KMS-11 (cell line): ENCODE measurements at regions not wholly inside any gene's neighbourhood (a gene's known extent, or its start where the extent isn't known, plus 50 kb on each side); places are given as distances from the start of the nearest gene placed in this dataset.

Experiments used
- H2AFZ ChIP-seq: fragments of 200-600 bp; sonication (generic); 2 replicates; pipeline ENCODE4 v1.6.1; 2016; ENCODE audit warnings: antibody characterized with exemption, mixed run types, low read depth
- H3K27ac ChIP-seq: fragments of 200-600 bp; sonication (generic); 2 replicates; pipeline ENCODE4 v1.6.1; 2016; ENCODE audit warnings: mild to moderate bottlenecking, mixed run types
- H3K27me3 ChIP-seq: fragments of 200-600 bp; sonication (generic); 2 replicates; pipeline ENCODE4 v1.6.1; 2017; ENCODE audit warnings: mild to moderate bottlenecking, low read depth, mixed run types, moderate library complexity; ENCODE audit not compliant: insufficient read depth
- H3K36me3 ChIP-seq: fragments of 200-600 bp; sonication (generic); 2 replicates; pipeline ENCODE4 v1.6.1; 2017; ENCODE audit warnings: mild to moderate bottlenecking, mixed run types; ENCODE audit not compliant: insufficient read depth
- H3K4me1 ChIP-seq: fragments of 200-600 bp; sonication (generic); 2 replicates; pipeline ENCODE4 v1.6.1; 2016; ENCODE audit warnings: mild to moderate bottlenecking, low read depth, mixed run types; ENCODE audit not compliant: poor library complexity, severe bottlenecking
- H3K4me2 ChIP-seq: fragments of 200-600 bp; sonication (generic); 2 replicates; pipeline ENCODE4 v1.7.0; 2016; ENCODE audit warnings: mild to moderate bottlenecking, mixed run types
- H3K4me3 ChIP-seq: fragments of 200-600 bp; sonication (generic); IDR thresholded peaks from 2 replicates; pipeline ENCODE4 v1.6.1; 2017; ENCODE audit warnings: low read depth, low read length, mixed read lengths; ENCODE audit not compliant: insufficient read depth
- H3K79me2 ChIP-seq: fragments of 200-600 bp; sonication (generic); 2 replicates; pipeline ENCODE4 v1.6.1; 2016; ENCODE audit warnings: low read depth, mixed run types; ENCODE audit not compliant: insufficient read depth
- H3K9ac ChIP-seq: fragments of 200-600 bp; sonication (generic); 2 replicates; pipeline ENCODE4 v1.6.1; 2016; ENCODE audit warnings: mild to moderate bottlenecking, mixed run types
- H4K20me1 ChIP-seq: fragments of 200-600 bp; sonication (generic); 2 replicates; pipeline ENCODE4 v1.6.1; 2016; ENCODE audit warnings: mild to moderate bottlenecking, mixed run types; ENCODE audit not compliant: insufficient read depth
- TF ChIP-seq, protein P1 (sequence below): fragments of 200-600 bp; sonication (generic); conservative IDR thresholded peaks from 2 replicates; pipeline ENCODE4 v1.6.1; 2017; ENCODE audit warnings: low read depth, mild to moderate bottlenecking, antibody characterized with exemption, low read length, moderate library complexity, mixed read lengths

- no peaks in the 10 kb centered on the region for H3K36me3 ChIP-seq
- no peak overlapping the region for H3K27ac ChIP-seq
- no peaks in the 10 kb centered on the region for H3K27me3 ChIP-seq
- no peaks in the 10 kb centered on the region for H3K79me2 ChIP-seq
- no peak overlapping the region for H3K4me2 ChIP-seq
- no peaks in the 10 kb centered on the region for H3K4me1 ChIP-seq
- no peak overlapping the region for H2AFZ ChIP-seq
- H3K9ac ChIP-seq = no peak overlapping the region
- TF ChIP-seq, protein P1, sequence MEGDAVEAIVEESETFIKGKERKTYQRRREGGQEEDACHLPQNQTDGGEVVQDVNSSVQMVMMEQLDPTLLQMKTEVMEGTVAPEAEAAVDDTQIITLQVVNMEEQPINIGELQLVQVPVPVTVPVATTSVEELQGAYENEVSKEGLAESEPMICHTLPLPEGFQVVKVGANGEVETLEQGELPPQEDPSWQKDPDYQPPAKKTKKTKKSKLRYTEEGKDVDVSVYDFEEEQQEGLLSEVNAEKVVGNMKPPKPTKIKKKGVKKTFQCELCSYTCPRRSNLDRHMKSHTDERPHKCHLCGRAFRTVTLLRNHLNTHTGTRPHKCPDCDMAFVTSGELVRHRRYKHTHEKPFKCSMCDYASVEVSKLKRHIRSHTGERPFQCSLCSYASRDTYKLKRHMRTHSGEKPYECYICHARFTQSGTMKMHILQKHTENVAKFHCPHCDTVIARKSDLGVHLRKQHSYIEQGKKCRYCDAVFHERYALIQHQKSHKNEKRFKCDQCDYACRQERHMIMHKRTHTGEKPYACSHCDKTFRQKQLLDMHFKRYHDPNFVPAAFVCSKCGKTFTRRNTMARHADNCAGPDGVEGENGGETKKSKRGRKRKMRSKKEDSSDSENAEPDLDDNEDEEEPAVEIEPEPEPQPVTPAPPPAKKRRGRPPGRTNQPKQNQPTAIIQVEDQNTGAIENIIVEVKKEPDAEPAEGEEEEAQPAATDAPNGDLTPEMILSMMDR = no peak
- no peaks in the 10 kb centered on the region for H4K20me1 ChIP-seq
- H3K4me3 ChIP-seq = no peak overlapping the region
Observed at GRCh38 chr17:62119373-62119772, 54.3 kb upstream of the MED13 start.
